Astrocyte (in vitro differentiated cells and primary cell): ENCODE measurements at regions not wholly inside any gene's neighbourhood (a gene's known extent, or its start where the extent isn't known, plus 50 kb on each side); places are given as distances from the start of the nearest gene placed in this dataset.

Experiments used
- DNase-seq: peaks from one replicate; pipeline ENCODE4 v3.0.0-alpha.2; 2010; ENCODE audit warnings: low read depth
- FAIRE-seq: peaks from 2 replicates; lab custom pipeline; 2011; peaks lifted over from hg19 to GRCh38; lab: Jason Lieb, UNC
- H2AFZ ChIP-seq: 2 replicates; pipeline ENCODE4 v1.6.0; 2012; ENCODE audit warnings: low read depth, low read length, inconsistent platforms
- H3K27ac ChIP-seq: 2 replicates; pipeline ENCODE4 v1.5.1; 2011; ENCODE audit warnings: low read depth, low read length, inconsistent platforms
- H3K27me3 ChIP-seq: 2 replicates; pipeline ENCODE4 v1.6.0; 2011; ENCODE audit warnings: low read length, inconsistent platforms; ENCODE audit not compliant: insufficient read depth
- H3K36me3 ChIP-seq: 2 replicates; pipeline ENCODE4 v1.5.1; 2011; ENCODE audit warnings: low read length, inconsistent platforms; ENCODE audit not compliant: insufficient read depth
- H3K4me1 ChIP-seq: 2 replicates; pipeline ENCODE4 v1.5.1; 2011; ENCODE audit warnings: low read length, inconsistent platforms; ENCODE audit not compliant: insufficient read depth
- H3K4me2 ChIP-seq: 2 replicates; pipeline ENCODE4 v1.6.0; 2012; ENCODE audit warnings: low read length, inconsistent platforms
- H3K4me3 ChIP-seq: 2 replicates; pipeline ENCODE4 v1.5.1; 2011; ENCODE audit warnings: low read depth, mild to moderate bottlenecking, low read length, inconsistent platforms; ENCODE audit not compliant: insufficient read depth
- H3K79me2 ChIP-seq: 2 replicates; pipeline ENCODE4 v1.6.0; 2012; ENCODE audit warnings: mild to moderate bottlenecking, low read length, inconsistent platforms; ENCODE audit not compliant: insufficient read depth
- H3K9ac ChIP-seq: 2 replicates; pipeline ENCODE4 v1.6.0; 2012; ENCODE audit warnings: mild to moderate bottlenecking, low read length, inconsistent platforms
- H3K9me3 ChIP-seq: 2 replicates; pipeline ENCODE4 v1.5.1; 2012; ENCODE audit warnings: low read depth, mild to moderate bottlenecking, low read length, inconsistent platforms; ENCODE audit not compliant: insufficient read depth
- H4K20me1 ChIP-seq: 2 replicates; pipeline ENCODE4 v1.6.0; 2012; ENCODE audit warnings: low read length, inconsistent platforms; ENCODE audit not compliant: insufficient read depth
- H3K27ac Mint-ChIP-seq: one replicate; pipeline ENCODE4 v1.8.0; 2021; ENCODE audit warnings: mild to moderate bottlenecking, mixed read lengths; ENCODE audit not compliant: unreplicated experiment
- H3K27me3 Mint-ChIP-seq: one replicate; pipeline ENCODE4 v1.8.0; 2021; ENCODE audit warnings: low read depth, mixed read lengths; ENCODE audit not compliant: unreplicated experiment
- H3K36me3 Mint-ChIP-seq: one replicate; pipeline ENCODE4 v1.8.0; 2021; ENCODE audit warnings: low read depth, mixed read lengths; ENCODE audit not compliant: unreplicated experiment
- H3K4me1 Mint-ChIP-seq: one replicate; pipeline ENCODE4 v1.8.0; 2021; ENCODE audit warnings: low read depth, mixed read lengths; ENCODE audit not compliant: unreplicated experiment
- H3K4me3 Mint-ChIP-seq: one replicate; pipeline ENCODE4 v1.8.0; 2021; ENCODE audit warnings: mild to moderate bottlenecking, moderate library complexity, mixed read lengths; ENCODE audit not compliant: unreplicated experiment
- H3K9me3 Mint-ChIP-seq: one replicate; pipeline ENCODE4 v1.8.0; 2021; ENCODE audit warnings: mild to moderate bottlenecking, mixed read lengths; ENCODE audit not compliant: unreplicated experiment
- EZH2 ChIP-seq: IDR thresholded peaks from 2 replicates; pipeline ENCODE4 v1.6.1; 2012; ENCODE audit warnings: mild to moderate bottlenecking, low read length, inconsistent platforms; ENCODE audit not compliant: insufficient read depth
- TF ChIP-seq, protein P1 (sequence below): IDR thresholded peaks from 2 replicates; pipeline ENCODE4 v1.5.1; 2011; ENCODE audit warnings: low read depth, mild to moderate bottlenecking, inconsistent platforms, low read length, moderate library complexity; ENCODE audit not compliant: insufficient read depth

- H3K79me2 ChIP-seq, result peaks cover 90% of the 10 kb centered on the region
- Mint-ChIP-seq H3K4me3 (peak overlapping the region; percentile 16), H3K27ac (peak overlapping the region; percentile 96), H3K27me3 (no peaks in the 10 kb centered on the region), H3K36me3 (no peaks in the 10 kb centered on the region), H3K9me3 (peaks cover 2% of the 10 kb centered on the region), H3K4me1 (peaks cover 39% of the 10 kb centered on the region)
- no peaks in the 10 kb centered on the region for H3K36me3 ChIP-seq
- peaks cover 84% of the 10 kb centered on the region for H4K20me1 ChIP-seq
- H3K9ac ChIP-seq, result peak overlapping the region; percentile 77
- FAIRE-seq, result no peak
- H3K4me2 ChIP-seq, result peak overlapping the region; percentile 81
- DNase-seq, result peak; percentile 78
- H3K27me3 ChIP-seq, result no peaks in the 10 kb centered on the region
- H3K27ac ChIP-seq, result peak overlapping the region; percentile 85
- TF ChIP-seq EZH2, result no peak
- TF ChIP-seq, protein P1, sequence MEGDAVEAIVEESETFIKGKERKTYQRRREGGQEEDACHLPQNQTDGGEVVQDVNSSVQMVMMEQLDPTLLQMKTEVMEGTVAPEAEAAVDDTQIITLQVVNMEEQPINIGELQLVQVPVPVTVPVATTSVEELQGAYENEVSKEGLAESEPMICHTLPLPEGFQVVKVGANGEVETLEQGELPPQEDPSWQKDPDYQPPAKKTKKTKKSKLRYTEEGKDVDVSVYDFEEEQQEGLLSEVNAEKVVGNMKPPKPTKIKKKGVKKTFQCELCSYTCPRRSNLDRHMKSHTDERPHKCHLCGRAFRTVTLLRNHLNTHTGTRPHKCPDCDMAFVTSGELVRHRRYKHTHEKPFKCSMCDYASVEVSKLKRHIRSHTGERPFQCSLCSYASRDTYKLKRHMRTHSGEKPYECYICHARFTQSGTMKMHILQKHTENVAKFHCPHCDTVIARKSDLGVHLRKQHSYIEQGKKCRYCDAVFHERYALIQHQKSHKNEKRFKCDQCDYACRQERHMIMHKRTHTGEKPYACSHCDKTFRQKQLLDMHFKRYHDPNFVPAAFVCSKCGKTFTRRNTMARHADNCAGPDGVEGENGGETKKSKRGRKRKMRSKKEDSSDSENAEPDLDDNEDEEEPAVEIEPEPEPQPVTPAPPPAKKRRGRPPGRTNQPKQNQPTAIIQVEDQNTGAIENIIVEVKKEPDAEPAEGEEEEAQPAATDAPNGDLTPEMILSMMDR, result no peak
- H3K4me3 ChIP-seq, result peak overlapping the region; percentile 33
- no peaks in the 10 kb centered on the region for H3K9me3 ChIP-seq
- H2AFZ ChIP-seq, result no peak overlapping the region
- H3K4me1 ChIP-seq, result peaks cover 36% of the 10 kb centered on the region
Measured at GRCh38 chr17:72466199-72466598, 345.4 kb downstream of the SOX9 start.

DNA sequence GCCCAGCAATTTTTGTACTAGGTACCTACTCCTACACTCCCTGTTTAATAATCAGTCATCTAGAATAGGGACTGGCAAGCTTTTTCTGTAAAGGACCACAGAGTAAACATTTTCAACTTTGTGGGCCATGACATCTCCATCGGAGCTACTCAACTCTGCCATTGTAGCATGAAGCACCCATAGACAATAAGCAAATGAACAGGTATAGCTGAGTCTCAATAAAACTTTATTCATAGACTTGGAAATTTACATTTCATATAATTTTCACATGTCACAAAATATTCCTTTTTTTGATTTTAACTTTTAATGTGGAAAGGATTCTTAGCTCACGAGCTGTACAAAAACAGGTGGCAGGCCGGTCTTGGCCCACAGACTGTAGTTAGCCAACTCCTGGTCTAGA lies 345.8 kb downstream of the SOX9 start:
- peak overlapping the region; percentile 11 for H3K4me3 Mint-ChIP-seq
- peak overlapping the region; percentile 96 for H3K27ac Mint-ChIP-seq

More for the DNA sequence above, 345.8 kb downstream of the SOX9 start:
- Mint-ChIP-seq H3K9me3 (peaks cover under 1% of the 10 kb centered on the region), H3K36me3 (no peaks in the 10 kb centered on the region), H3K27me3 (no peaks in the 10 kb centered on the region), H3K4me1 (peaks cover 37% of the 10 kb centered on the region)
- Histone ChIP-seq H3K27ac (peak overlapping the region; percentile 85), H2AFZ (no peak overlapping the region), H3K4me1 (peaks cover 36% of the 10 kb centered on the region), H3K79me2 (peaks cover 89% of the 10 kb centered on the region), H3K27me3 (no peaks in the 10 kb centered on the region), H3K4me2 (peak overlapping the region; percentile 81), H3K9me3 (no peaks in the 10 kb centered on the region), H4K20me1 (peaks cover 85% of the 10 kb centered on the region), H3K4me3 (no peak overlapping the region), H3K9ac (peak overlapping the region; percentile 77), H3K36me3 (no peaks in the 10 kb centered on the region)
- DNase-seq (no peak), FAIRE-seq (no peak)
- TF ChIP-seq, protein P1, result no peak
- TF ChIP-seq EZH2, result no peak
